ENCODE measurements at regions not wholly inside any gene's neighbourhood (a gene's known extent, or its start where the extent isn't known, plus 50 kb on each side); places are given as distances from the start of the nearest gene placed in this dataset.

DNA sequence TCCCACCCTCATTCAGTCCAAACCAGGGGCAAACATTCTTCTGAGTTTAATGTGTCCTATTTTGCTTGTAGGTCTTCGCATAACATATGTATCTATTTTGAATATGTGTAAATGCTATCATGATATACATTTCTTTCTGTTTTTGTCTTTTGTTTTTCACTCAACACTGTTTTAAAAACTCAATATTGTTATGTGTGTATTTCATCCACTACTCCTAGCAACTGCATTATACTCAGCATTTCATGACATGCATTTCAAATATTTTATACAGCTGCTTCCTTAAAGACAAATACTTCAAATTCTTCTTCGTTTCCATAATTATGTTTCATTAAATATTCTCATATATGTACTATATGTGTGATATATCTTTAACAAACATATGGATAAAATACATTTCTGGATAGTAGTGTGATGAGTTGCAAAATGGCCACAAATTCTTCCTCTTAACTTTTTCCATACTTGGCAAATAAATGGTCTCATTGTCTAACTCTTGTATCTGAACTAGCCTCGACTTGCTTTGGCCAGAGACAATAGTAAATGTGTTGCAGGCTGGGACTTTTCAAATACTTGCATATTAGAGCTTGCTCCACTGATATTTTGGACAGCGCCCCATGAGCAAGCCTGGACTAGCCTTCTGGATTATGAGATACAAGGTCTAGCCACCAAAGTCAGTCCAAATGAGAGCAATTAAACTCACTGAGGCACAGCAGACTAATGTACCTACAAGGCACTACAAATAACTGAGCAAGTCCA is 539.7 kb upstream of the KCND2 start:
- TF ChIP-seq, protein P1, sequence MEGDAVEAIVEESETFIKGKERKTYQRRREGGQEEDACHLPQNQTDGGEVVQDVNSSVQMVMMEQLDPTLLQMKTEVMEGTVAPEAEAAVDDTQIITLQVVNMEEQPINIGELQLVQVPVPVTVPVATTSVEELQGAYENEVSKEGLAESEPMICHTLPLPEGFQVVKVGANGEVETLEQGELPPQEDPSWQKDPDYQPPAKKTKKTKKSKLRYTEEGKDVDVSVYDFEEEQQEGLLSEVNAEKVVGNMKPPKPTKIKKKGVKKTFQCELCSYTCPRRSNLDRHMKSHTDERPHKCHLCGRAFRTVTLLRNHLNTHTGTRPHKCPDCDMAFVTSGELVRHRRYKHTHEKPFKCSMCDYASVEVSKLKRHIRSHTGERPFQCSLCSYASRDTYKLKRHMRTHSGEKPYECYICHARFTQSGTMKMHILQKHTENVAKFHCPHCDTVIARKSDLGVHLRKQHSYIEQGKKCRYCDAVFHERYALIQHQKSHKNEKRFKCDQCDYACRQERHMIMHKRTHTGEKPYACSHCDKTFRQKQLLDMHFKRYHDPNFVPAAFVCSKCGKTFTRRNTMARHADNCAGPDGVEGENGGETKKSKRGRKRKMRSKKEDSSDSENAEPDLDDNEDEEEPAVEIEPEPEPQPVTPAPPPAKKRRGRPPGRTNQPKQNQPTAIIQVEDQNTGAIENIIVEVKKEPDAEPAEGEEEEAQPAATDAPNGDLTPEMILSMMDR (IDR thresholded peaks at IDR 0.05; ENCODE audit: poor library complexity, severe bottlenecking) = no peak
- TF ChIP-seq, protein P2, sequence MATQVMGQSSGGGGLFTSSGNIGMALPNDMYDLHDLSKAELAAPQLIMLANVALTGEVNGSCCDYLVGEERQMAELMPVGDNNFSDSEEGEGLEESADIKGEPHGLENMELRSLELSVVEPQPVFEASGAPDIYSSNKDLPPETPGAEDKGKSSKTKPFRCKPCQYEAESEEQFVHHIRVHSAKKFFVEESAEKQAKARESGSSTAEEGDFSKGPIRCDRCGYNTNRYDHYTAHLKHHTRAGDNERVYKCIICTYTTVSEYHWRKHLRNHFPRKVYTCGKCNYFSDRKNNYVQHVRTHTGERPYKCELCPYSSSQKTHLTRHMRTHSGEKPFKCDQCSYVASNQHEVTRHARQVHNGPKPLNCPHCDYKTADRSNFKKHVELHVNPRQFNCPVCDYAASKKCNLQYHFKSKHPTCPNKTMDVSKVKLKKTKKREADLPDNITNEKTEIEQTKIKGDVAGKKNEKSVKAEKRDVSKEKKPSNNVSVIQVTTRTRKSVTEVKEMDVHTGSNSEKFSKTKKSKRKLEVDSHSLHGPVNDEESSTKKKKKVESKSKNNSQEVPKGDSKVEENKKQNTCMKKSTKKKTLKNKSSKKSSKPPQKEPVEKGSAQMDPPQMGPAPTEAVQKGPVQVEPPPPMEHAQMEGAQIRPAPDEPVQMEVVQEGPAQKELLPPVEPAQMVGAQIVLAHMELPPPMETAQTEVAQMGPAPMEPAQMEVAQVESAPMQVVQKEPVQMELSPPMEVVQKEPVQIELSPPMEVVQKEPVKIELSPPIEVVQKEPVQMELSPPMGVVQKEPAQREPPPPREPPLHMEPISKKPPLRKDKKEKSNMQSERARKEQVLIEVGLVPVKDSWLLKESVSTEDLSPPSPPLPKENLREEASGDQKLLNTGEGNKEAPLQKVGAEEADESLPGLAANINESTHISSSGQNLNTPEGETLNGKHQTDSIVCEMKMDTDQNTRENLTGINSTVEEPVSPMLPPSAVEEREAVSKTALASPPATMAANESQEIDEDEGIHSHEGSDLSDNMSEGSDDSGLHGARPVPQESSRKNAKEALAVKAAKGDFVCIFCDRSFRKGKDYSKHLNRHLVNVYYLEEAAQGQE (IDR thresholded peaks at IDR 0.05; ENCODE audit: borderline replicate concordance) = no peak
- no peak for TF ChIP-seq POLR2AphosphoS5 (IDR thresholded peaks at IDR 0.05)

Data from neural cell (in vitro differentiated cells).